Activated CD4-positive, CD25-positive, alpha-beta regulatory T cell (primary cell): ENCODE measurements at regions not wholly inside any gene's neighbourhood (a gene's known extent, or its start where the extent isn't known, plus 50 kb on each side); places are given as distances from the start of the nearest gene placed in this dataset.

Source experiments
- DNase-seq, 4 experiments: peaks; one replicate each; lab custom pipeline; 2025; lab: John Stamatoyannopoulos, UW

DNA sequence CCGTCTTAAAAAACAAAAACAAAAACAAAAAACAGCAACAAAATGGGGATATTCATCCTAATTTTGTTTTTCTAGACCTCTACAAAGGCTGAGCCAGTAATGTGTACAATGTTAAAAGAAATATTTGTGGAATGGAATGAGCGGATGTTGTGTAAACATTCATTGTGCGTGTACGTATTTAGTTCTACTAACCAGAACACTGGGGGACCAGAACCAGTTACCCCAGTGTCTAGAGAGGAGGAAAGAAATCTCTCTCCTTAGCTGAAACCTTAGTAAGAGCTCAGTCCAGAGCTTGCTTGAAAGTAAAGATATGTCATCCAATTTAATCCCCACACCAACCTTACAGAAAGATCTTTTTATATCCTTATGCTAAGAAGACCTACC lies 106.7 kb upstream of the CPEB4 start:
- DNase-seq, result no peak

DNA sequence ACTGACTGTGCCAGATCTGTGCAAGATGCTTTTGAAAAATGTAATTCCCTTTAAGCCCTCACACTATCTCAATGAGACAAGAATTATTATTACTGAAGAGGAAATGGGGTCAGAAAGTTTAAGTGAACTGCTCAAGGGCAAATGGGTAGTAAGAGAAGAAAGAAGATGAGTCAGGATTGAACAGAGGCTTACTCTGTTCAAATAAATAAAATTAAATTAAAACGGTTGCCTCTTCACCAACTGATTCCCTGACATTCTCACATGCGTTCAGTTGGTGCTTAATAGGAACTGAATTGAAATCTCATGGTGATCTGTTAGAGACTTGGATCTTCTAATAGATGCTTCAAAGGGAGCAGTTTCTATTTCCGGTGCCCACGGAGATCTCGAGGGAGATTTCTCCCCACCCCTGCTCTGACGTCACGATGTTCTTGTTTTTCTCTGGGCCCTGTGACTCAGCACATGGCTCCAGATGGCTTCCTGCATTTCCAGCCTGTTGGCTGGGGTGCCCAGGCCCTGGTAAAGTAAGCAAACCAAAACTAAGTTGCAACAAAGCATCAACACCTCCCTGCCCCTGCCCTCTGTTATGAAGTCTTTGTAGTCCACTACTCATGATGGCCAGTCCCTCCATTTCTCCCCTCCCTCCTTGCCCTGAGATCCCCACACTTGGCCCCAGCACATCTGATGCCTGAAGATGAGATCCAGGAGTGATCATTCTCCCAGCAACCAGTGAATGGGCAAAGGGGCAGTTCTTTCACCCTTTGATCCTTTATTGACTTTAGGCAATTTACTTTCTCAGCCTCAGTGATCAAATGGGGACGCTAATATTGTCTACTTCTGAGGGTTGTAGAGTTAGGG lies 106.1 kb upstream of the CPEB4 start:
- DNase-seq, result peak; percentile 29 to 67 (median 47)

DNA sequence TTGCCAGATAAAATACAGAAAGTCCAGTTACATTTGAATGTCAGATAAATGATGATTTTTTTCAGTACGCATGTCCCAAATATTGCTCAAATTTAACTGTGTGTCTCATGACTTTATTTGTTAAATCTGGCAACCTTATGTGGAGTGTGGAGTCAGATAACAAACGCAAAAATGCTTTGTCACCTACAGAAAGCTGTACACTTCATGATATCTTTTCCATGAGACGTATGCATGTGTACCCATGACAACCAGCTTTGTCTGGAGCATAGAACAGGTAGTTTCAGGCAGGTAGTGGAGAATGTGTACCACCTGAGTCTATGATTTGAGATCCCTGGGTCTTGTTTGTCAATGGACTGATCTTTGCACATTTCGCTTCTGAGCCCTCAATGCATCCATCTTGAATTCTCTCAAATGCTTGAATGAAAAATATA lies 105.5 kb upstream of the CPEB4 start:
- DNase-seq, result no peak

DNA sequence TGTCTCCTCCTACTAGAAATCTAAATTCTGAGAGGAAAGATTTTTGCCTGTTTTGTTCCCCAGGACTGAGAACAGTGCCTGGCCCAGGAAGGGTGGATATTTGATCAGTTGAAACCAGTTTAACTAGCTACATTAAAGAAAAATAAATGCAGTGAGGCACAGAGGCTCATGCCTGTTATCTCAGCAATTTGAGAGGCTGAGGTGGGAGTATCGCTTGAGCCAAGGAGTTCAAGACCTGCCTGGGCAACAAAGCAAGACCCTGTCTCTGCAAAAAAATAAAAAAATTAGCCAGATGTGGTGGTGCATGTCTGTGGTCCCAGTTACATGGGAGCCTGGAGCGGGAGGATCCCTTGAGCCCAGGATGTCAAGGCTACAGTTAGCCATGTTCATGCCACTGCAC lies 104.8 kb upstream of the CPEB4 start:
- no peak for DNase-seq

DNA sequence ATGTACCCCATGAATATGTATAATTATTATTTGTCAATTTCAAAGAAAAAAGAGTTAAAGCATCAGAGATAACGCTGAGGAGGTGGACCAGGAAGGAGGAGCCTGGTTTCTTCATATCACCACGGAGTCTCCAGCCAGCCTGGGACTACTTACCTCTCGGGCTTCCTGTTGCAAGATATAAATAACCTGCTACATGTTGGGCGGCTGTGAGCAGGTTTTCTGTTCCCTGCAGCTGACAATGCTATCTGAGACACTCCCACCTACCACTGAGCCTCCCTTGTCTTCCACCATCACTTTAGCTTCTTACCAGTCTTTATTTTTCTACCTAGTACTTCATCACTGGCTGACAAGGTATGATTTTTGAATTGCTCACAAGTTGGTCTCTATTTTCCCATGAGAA lies 102.7 kb upstream of the CPEB4 start:
- no peak for DNase-seq

- DNase-seq, result no peak
Measured at GRCh38 chr5:173785866-173786265, 102.3 kb upstream of the CPEB4 start.

DNA sequence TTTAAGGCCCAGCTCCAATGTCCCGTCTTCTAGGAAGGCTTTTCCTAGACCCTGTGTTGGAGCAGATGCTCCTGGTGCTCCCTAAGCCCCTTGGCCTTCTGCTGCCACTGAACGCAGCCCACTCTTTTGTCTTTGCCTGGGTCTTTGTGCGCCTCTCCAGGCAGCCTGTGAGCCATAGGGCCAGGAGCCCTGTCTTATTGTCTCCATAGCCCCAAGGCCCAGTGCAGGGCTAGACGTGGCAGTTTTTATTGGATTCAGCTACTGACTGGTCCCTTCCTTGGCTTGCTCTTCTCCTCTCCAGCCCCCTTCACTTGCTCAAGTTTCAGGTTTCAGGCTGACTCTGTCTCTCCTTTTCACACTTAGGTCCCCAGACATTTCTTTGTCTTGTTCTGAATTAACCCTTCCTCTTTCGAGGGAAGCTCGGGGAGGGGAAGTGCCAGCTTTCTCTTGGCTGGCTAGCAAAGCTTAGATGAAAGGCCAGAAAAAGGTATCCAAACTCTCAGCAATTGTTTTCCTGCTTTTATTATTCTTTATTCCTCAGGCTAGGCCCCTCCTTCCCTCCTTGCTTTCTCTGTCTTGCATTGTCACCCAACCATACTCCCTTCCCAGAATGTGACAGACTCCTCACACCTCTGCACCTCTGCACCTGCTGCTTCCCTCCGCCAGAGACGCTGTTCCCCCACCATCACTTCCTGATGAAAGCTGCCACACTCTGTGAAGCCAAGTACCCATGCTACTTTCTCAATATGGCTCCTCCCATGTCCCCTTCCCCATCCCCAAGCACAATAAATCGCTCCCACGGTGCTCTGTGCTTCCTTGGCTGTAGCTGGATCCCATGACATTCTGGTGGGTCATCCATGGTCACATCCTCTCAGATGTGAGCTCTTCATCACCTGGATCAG lies 101.6 kb upstream of the CPEB4 start:
- DNase-seq, result no peak

DNA sequence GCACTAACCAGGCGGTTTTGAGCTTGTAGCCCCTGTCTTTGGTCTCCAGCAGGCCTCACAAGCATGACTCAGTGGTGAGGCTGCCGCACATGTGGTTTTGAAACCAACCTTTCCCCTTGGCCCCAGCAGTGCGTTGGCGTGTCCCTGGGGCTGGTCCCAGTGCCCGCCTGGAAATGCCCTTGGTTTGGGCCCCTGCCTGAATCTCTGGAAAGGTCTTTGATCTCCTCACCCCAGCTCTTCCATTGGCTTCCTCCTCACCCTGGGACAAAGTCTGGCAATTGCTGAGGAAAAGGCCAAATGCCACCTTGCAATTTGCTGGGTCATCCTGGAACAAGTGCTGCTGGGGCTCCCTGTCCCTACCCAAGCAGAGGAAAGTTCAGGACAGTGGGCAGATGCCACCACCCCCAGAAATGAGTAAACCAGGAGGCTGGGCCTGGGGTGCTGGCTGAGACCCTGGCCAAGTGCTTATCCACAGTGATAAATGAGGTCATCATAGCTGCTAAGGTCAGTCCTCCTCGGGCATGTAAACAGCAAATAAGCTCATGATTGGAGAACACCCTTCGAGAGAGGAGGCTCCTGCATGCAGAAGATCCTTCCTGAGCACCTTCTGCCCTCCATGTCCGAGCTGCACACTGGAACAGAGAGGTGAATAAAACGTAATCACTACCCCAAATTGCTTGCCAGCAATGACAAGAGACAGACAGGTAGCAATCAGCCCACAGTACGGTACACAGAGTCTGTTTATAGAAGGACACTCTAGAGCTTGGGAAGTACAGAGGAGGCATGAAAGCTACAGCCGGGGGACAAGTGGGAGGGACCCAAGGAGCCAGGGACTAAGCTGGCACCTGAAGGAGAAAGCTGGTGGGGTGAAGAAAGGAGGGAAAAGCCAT lies 98.9 kb upstream of the CPEB4 start:
- DNase-seq, result no peak

DNA sequence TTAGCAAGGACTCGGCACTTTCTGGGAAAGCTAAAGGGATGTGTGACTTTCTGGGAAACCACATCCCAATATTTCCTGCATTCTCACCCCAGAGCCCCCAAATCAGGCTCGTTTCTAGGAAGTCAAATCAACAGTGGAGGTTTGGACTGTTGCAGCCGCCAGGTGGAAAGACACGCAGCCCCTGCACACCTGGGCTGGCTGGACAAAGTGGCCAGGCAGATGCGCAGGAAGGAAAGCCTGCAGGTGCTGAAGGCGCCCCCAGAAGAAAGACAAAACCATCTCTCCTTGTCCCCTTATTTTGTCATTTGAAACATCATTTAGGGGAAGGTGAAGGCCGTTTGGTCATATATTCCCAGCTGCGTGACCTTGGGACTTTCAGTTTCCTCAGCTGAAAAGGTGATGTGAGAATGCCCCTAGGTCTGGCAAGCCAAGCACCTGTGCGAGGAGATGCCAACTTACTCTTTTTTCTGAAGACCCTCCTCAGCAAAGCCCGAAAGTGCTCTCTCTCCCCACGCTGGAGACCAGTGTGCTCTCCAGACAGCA lies 97.9 kb upstream of the CPEB4 start:
- DNase-seq, result no peak

DNA sequence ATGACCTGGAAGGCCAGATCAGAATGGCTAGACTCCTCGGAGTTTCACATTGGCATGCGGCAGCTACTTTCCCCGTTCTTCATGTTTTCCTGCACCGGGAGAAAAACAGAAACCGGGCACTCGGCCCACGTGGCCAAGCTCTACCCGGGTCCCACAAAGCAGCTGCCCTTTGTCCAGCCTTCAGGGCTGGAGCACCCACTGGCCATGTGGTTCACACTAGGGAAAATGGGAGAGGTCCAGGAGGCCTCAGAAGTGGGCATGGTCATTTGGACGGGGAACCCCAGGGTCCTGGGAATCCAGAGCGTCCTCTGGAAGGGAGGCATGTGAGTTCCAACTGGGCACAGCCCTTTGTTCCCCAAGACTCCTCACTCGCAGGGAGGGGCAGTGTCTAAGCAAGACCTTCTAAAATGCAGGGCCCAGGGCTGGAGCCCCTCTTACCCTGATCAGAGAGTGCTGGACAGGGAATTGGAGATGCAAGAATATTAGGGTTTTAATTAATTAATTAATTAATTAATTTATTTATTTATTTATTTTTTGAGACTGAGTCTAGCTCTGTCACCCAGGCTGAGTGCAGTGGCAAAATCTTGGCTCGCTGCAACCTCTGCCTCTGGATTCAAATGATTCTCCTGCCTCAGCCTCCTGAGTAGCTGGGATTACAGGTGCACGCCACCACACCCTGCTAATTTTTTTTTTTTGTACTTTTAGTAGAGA lies 97.2 kb upstream of the CPEB4 start:
- no peak for DNase-seq

GRCh38 chr5:173791878-173792277 lies 96.3 kb upstream of the CPEB4 start:
- DNase-seq, result no peak

GRCh38 chr5:173792781-173793547 lies 95.2 kb upstream of the CPEB4 start:
- DNase-seq, result no peak

GRCh38 chr5:173793648-173794548 lies 94.3 kb upstream of the CPEB4 start:
- no peak for DNase-seq

GRCh38 chr5:173794901-173795416 lies 93.2 kb upstream of the CPEB4 start:
- DNase-seq, result no peak

GRCh38 chr5:173795601-173796000 lies 92.5 kb upstream of the CPEB4 start:
- no peak for DNase-seq

- DNase-seq, result no peak
Measured at GRCh38 chr5:173796721-173797495, 91.2 kb upstream of the CPEB4 start.

DNA sequence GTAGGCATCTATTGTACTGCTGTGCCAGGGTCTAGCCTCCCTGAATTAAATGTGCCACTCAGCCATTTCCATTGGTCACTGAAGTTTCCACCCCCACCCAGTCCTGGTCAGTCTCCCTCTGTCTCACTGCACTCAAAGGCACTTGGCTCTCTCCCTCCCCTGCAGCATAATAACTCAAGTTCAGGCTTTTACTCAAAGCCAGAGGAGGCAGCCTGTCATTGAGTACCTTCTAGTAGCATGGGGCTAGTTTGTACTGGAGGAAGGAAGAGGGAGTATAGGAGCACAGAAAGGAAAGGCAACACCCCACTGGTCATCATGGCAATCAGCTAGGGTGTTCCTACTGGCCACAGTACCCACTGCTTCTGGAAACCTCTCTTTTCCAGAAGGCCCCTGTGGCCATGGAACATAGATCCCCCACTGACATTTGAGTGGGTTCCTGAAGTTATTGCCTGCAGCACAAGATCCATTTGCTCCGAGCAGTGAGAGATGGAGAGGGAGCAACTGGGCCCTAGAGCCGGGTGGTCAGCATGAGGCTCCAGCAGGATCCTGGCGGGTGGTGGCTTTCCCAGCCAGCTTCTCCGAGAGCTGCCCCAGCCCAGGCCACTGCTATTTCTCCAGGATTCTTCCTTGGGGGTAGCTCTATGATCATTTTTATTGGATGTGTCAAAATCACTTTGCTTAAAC lies 89.9 kb upstream of the CPEB4 start:
- no peak for DNase-seq

- no peak for DNase-seq
Measured at GRCh38 chr5:173800340-173800739, 87.8 kb upstream of the CPEB4 start.
